Esophagus (tissue), 2 donors: ENCODE measurements at regions not wholly inside any gene's neighbourhood (a gene's known extent, or its start where the extent isn't known, plus 50 kb on each side); places are given as distances from the start of the nearest gene placed in this dataset.

ENCODE experiments used
- H3K27ac ChIP-seq, 2 donors: one replicate each; pipeline ENCODE4 v1.5.1; 2013; ENCODE audit warnings: low read depth in 2 of 2, mild to moderate bottlenecking in 2 of 2, inconsistent platforms in 1 of 2, low read length in 1 of 2, moderate library complexity in 1 of 2
- H3K27me3 ChIP-seq, 2 donors: one replicate each; pipeline ENCODE4 v1.6.1; 2013; ENCODE audit warnings: low read length in 2 of 2, control low read depth in 1 of 2, mild to moderate bottlenecking in 1 of 2; ENCODE audit not compliant: insufficient read depth in 2 of 2, control insufficient read depth in 1 of 2
- H3K36me3 ChIP-seq, 2 donors: one replicate each; pipeline ENCODE4 v1.6.1; 2013; ENCODE audit warnings: low read length in 1 of 2; ENCODE audit not compliant: control insufficient read depth in 2 of 2, insufficient read depth in 2 of 2
- H3K4me1 ChIP-seq, 2 donors: one replicate each; pipeline ENCODE4 v1.6.1; 2013; ENCODE audit warnings: low read length in 1 of 2; ENCODE audit not compliant: control insufficient read depth in 2 of 2, insufficient read depth in 2 of 2
- H3K4me3 ChIP-seq, 2 donors: one replicate each; pipeline ENCODE4 v1.5.1; 2013; ENCODE audit warnings: low read length in 2 of 2, mild to moderate bottlenecking in 2 of 2, low read depth in 1 of 2, moderate library complexity in 1 of 2
- H3K9me3 ChIP-seq, 2 donors: one replicate each; pipeline ENCODE4 v1.6.1; 2013; ENCODE audit warnings: mild to moderate bottlenecking in 2 of 2, low read depth in 1 of 2, low read length in 1 of 2, moderate library complexity in 1 of 2; ENCODE audit not compliant: control insufficient read depth in 2 of 2, insufficient read depth in 1 of 2
- WGBS, 2 donors: extraction: QIAGEN DNeasy Blood & Tissue Kit; methylation state at CpG; one replicate each; pipeline ENCODE4 v1.1.7; 2013; 5-methylcytosine and 5-hydroxymethylcytosine counted together
- donor health status: healthy with polysubstance abuse.
- donor health status: Bipolar disorder and iron deficiency.

GRCh38 chr10:83357627-83358026 is 781.7 kb upstream of the GHITM start:
- Histone ChIP-seq H3K4me1 (no peaks in the 10 kb centered on the region), H3K27ac (no peak overlapping the region), H3K9me3 (no peaks in the 10 kb centered on the region), H3K36me3 (no peaks in the 10 kb centered on the region), H3K27me3 (no peaks in the 10 kb centered on the region), H3K4me3 (no peak overlapping the region)

DNA sequence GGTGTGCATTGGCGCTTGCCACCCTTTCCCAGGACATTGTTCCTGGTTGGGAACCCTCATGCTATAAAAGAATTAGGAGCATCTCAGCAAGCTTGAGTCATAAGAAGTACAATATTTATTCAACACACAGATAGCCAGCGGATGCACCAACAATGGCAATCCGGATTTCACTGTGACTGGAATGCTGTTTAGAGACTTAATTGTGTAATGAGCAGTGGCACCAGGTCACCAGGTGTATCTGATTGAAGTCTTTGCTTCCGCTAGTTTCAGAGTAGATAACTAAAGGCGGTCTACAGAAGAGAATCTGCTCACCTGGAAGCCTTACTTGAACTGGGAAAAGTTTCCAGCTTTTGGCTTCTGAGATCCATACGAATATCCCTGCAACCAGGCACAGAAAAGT is 772.3 kb upstream of the GHITM start:
- 64 to 74% methylated on average over 6 of the region's 6 CpGs for WGBS, 2 donors
- no peaks in the 10 kb centered on the region for H3K27me3 ChIP-seq
- no peak overlapping the region for H3K27ac ChIP-seq
- H3K4me1 ChIP-seq = no peaks in the 10 kb centered on the region
- peaks cover 0 to 2% of the 10 kb centered on the region in 2 donors for H3K9me3 ChIP-seq
- no peak overlapping the region for H3K4me3 ChIP-seq
- H3K36me3 ChIP-seq = no peaks in the 10 kb centered on the region

- Histone ChIP-seq H3K4me1 (no peaks in the 10 kb centered on the region), H3K9me3 (no peaks in the 10 kb centered on the region), H3K27ac (no peak overlapping the region), H3K27me3 (no peaks in the 10 kb centered on the region), H3K4me3 (no peak overlapping the region), H3K36me3 (no peaks in the 10 kb centered on the region)
- 81 to 83% methylated on average over 4 of the region's 4 CpGs for WGBS, 2 donors
Observed at GRCh38 chr10:83371696-83372490, 767.4 kb upstream of the GHITM start.

DNA sequence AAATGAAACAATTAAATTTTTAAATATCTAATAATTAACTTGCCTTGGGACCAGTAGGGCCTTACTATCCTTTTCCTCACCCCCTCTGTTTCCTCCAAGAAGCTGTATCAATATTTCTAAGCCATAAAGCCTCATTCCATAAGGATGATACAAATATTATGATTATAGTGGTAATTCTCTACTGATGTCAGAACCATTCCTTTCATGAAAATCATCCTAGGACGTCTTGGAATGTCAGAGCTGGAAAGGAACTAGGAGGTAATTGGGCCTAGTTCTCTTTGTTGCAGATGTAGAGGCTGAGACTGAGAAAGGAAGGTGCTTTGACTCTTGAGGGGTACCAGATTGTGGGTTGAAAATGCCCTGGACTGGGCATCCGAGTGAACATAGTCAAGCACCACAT is 766.7 kb upstream of the GHITM start:
- no peaks in the 10 kb centered on the region for H3K9me3 ChIP-seq
- H3K36me3 ChIP-seq = no peaks in the 10 kb centered on the region
- H3K27ac ChIP-seq = no peak overlapping the region
- no peak overlapping the region for H3K4me3 ChIP-seq
- no peaks in the 10 kb centered on the region for H3K4me1 ChIP-seq
- no peaks in the 10 kb centered on the region for H3K27me3 ChIP-seq
- 67 to 68% methylated on average over 2 of the region's 2 CpGs for WGBS, 2 donors

- Histone ChIP-seq H3K27ac (no peak overlapping the region), H3K4me3 (no peak overlapping the region), H3K4me1 (no peaks in the 10 kb centered on the region), H3K36me3 (no peaks in the 10 kb centered on the region), H3K9me3 (no peaks in the 10 kb centered on the region), H3K27me3 (no peaks in the 10 kb centered on the region)
- WGBS, 2 donors = 72 to 80% methylated on average over 2 of the region's 2 CpGs
Observed at GRCh38 chr10:83373671-83374070, 765.6 kb upstream of the GHITM start.

GRCh38 chr10:83374741-83375140 is 764.6 kb upstream of the GHITM start:
- no peaks in the 10 kb centered on the region for H3K27me3 ChIP-seq
- no peak overlapping the region for H3K4me3 ChIP-seq
- H3K4me1 ChIP-seq = no peaks in the 10 kb centered on the region
- H3K36me3 ChIP-seq = no peaks in the 10 kb centered on the region
- H3K27ac ChIP-seq = no peak overlapping the region
- H3K9me3 ChIP-seq = no peaks in the 10 kb centered on the region

GRCh38 chr10:83375274-83375673 is 764.0 kb upstream of the GHITM start:
- Histone ChIP-seq H3K27me3 (no peaks in the 10 kb centered on the region), H3K4me1 (no peaks in the 10 kb centered on the region), H3K4me3 (no peak overlapping the region), H3K36me3 (no peaks in the 10 kb centered on the region), H3K9me3 (no peaks in the 10 kb centered on the region), H3K27ac (no peak overlapping the region)
- WGBS, 2 donors = 44 to 58% methylated on average over 2 of the region's 2 CpGs

DNA sequence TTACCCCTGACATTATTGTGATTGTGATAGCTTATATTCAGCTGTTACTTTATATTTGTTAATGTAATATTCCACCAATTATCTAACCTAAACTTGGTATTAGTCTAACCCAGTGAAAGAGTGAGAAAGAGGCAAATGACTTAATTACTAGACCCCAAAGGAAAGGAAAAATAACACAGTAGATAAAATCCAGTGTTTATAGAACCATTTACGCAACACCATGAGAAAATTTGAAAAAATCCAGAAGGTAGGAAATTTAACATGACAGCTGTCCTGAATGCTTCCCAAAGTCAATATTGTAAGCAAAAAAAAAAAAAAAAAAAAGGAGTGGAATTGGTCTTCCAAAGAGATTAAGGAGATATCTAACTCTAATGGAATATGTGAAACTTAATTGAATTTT is 741.5 kb upstream of the GHITM start:
- Histone ChIP-seq H3K4me1 (no peaks in the 10 kb centered on the region), H3K4me3 (no peak overlapping the region), H3K27me3 (no peaks in the 10 kb centered on the region), H3K36me3 (no peaks in the 10 kb centered on the region), H3K9me3 (no peaks in the 10 kb centered on the region), H3K27ac (no peak overlapping the region)
- 87 to 92% methylated on average over 1 of the region's 1 CpG for WGBS, 2 donors

DNA sequence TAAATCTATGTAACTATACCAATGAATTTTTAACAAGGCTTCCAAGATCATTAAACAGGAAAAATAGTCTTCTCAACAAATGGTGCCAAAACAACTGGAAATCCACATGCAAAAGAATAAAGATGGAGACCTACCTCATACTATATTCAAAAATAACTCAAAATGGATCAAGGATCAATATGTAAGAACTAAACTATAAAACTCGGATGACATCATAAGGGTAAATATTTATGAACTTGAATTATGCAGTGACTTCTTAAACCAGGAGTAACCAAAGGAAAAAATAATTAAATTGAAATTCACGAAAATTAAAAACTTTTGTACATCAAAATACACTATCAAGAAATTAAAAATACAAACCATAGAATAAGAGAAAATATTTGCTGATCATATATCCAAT is 728.7 kb upstream of the GHITM start:
- no peaks in the 10 kb centered on the region for H3K27me3 ChIP-seq

DNA sequence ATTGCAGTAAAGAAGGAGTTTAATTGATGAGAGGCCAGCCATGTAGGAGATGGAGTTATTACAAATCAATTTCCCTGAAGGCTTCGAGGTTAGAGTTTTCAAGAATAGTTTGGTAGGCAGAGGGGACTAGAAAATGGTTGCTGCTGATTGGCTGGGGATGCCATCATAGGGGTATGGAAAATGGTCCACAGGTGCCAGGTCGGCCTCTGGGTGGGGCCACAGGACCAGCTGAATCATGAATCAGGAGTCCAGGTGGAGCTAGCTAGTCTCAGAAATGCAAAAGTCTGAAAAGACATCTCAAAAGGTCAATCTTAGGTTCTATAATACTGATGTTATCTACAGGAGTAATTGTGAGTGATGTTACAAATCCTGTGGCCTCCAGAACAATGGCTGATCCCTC is 714.0 kb upstream of the GHITM start:
- Histone ChIP-seq H3K27me3 (no peaks in the 10 kb centered on the region), H3K36me3 (no peaks in the 10 kb centered on the region), H3K4me1 (no peaks in the 10 kb centered on the region), H3K4me3 (no peak overlapping the region), H3K27ac (no peak overlapping the region), H3K9me3 (no peaks in the 10 kb centered on the region)
- 47 to 67% methylated on average over 2 of the region's 2 CpGs for WGBS, 2 donors

More for the DNA sequence above, 728.7 kb upstream of the GHITM start:
- whole genome bisulfite sequencing, 2 donors = 80 to 85% methylated on average over 2 of the region's 2 CpGs
- H3K9me3 ChIP-seq = no peaks in the 10 kb centered on the region
- no peaks in the 10 kb centered on the region for H3K4me1 ChIP-seq
- H3K27ac ChIP-seq = no peak overlapping the region
- no peaks in the 10 kb centered on the region for H3K36me3 ChIP-seq
- H3K4me3 ChIP-seq = no peak overlapping the region
